PC-3 (cell line): ENCODE measurements at regions not wholly inside any gene's neighbourhood (a gene's known extent, or its start where the extent isn't known, plus 50 kb on each side); places are given as distances from the start of the nearest gene placed in this dataset.

ENCODE experiments used
- CTCF ChIP-seq: fragments of 300-600 bp; sonication (generic); conservative IDR thresholded peaks from 2 replicates; pipeline ENCODE4 v1.5.1; 2017; ENCODE audit warnings: antibody characterized with exemption, low read depth, mild to moderate bottlenecking, low read length
- EZH2 ChIP-seq: fragments of 300-600 bp; sonication (generic); IDR thresholded peaks from one replicate; pipeline ENCODE4 v1.6.1; 2017; ENCODE audit warnings: antibody characterized with exemption, mild to moderate bottlenecking, low read length; ENCODE audit not compliant: unreplicated experiment
- EZH2phosphoT487 ChIP-seq: fragments of 300-600 bp; sonication (generic); IDR thresholded peaks from 2 replicates; pipeline ENCODE4 v1.6.1; 2018; ENCODE audit warnings: mild to moderate bottlenecking, antibody characterized with exemption, low read length, borderline replicate concordance

DNA sequence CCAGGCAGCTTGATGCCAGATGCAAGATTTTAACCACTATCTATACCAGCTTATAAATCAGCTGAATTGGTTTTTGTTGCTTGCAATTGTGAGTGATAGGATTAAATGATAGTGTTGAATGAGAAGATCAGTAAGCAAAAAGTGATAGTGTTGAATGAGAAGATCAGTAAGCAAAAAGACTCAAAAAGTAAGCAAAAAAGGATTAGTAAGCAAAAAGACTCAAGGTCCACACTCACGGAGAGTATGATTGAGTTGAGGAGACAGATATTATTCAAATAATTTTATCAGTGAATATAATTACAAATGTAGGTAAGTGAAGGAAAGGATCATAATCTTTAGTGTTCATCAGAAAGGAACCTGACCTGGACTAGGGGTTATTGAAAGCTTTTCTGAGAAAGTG is 58.0 kb upstream of the ARRDC3 start:
- TF ChIP-seq CTCF (no peak), EZH2 (no peak), EZH2phosphoT487 (no peak)
